ENCODE measurements at regions not wholly inside any gene's neighbourhood (a gene's known extent, or its start where the extent isn't known, plus 50 kb on each side); places are given as distances from the start of the nearest gene placed in this dataset.

- TF ChIP-seq FOSL2 (CRISPR knock-in tag; IDR thresholded peaks at IDR 0.05) (peak; percentile 40; the same call in 1 of the 2 replicates), ZBTB43 (CRISPR knock-in tag; conservative IDR thresholded peaks at IDR 0.05) (no peak), ZNF24 (IDR thresholded peaks at IDR 0.05) (no peak), TEF (CRISPR knock-in tag; IDR thresholded peaks at IDR 0.05) (no peak), MAFF (IDR thresholded peaks at IDR 0.05; ENCODE audit: low read depth, low read length) (no peak), ZHX1 (CRISPR knock-in tag; IDR thresholded peaks at IDR 0.05; ENCODE audit: low read depth) (no peak), ZNF7 (CRISPR knock-in tag; IDR thresholded peaks at IDR 0.05) (no peak), TARDBP (CRISPR knock-in tag; IDR thresholded peaks at IDR 0.05) (no peak), ATF5 (CRISPR knock-in tag; IDR thresholded peaks at IDR 0.05; ENCODE audit: low read depth) (no peak), CEBPG (CRISPR knock-in tag; IDR thresholded peaks at IDR 0.05) (0 out of 2 replicates have a peak, but pooled peaks have one; percentile 31), DNMT1 (CRISPR knock-in tag; IDR thresholded peaks at IDR 0.05) (no peak), HDAC1 (CRISPR knock-in tag; IDR thresholded peaks at IDR 0.05) (no peak), NCOA1 (CRISPR knock-in tag; IDR thresholded peaks at IDR 0.05) (no peak), TOE1 (CRISPR knock-in tag; IDR thresholded peaks at IDR 0.05) (no peak), AHR (CRISPR knock-in tag; IDR thresholded peaks at IDR 0.05) (no peak), ZNF343 (CRISPR knock-in tag; IDR thresholded peaks at IDR 0.05) (no peak), CREB1 (IDR thresholded peaks at IDR 0.05) (no peak), CREB1 (CRISPR knock-in tag; IDR thresholded peaks at IDR 0.05) (peak; percentile 36; the same call in 1 of the 2 replicates), TCF7L2 (IDR thresholded peaks at IDR 0.05; ENCODE audit: low read depth, low read length) (no peak), ZNF773 (CRISPR knock-in tag; IDR thresholded peaks at IDR 0.05; ENCODE audit: borderline replicate concordance) (no peak), CENPT (CRISPR knock-in tag; IDR thresholded peaks at IDR 0.05; ENCODE audit: low read depth) (no peak), ZNF589 (CRISPR knock-in tag; conservative IDR thresholded peaks at IDR 0.05) (no peak), ATM (IDR thresholded peaks at IDR 0.05; ENCODE audit: borderline replicate concordance) (no peak)
These were observed 261.1 kb upstream of the RNF32 start (continued) for GRCh38 chr7:156379324-156380070.

All from HepG2 (cell line).